GM19328 (cell line): ENCODE measurements at regions not wholly inside any gene's neighbourhood (a gene's known extent, or its start where the extent isn't known, plus 50 kb on each side); places are given as distances from the start of the nearest gene placed in this dataset.
"Not testable (repeated sequence)": the region's sequence is repeated elsewhere in the genome, so short reads cannot be mapped to it uniquely, and the experiment has no call there.

Experiments
- ATAC-seq: cut with Tn5 transposase; IDR thresholded peaks from one replicate; pipeline ENCODE4 v1.9.1; 2021; ENCODE audit warnings: mild to moderate bottlenecking, moderate library complexity; ENCODE audit not compliant: unreplicated experiment

DNA sequence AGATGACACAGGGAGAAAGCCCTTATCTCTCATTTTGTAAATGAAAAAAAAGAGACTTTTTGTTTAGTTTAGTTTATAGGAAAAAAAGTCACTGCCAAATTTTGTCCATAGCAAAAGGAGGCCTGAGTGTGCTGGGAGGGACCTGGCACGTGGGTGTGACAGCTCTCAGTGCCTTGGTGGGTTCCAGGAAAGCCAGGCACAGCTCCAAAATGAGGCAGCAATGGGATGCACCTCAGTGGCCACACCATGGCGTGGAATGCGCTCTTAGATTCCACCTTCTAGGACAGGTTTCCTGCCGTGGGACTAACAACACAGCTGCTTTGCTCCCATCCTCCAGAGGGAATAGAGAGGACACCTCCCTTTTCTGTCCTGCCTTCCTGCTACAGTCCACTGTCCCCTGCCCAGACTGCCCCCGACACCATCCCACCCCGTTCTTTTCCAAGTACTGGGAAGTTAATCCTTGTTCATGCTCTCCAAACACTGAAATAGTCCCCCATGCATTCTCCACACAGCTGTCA, 207.6 kb downstream of the EMP1 start:
- ATAC-seq, result no peak

DNA sequence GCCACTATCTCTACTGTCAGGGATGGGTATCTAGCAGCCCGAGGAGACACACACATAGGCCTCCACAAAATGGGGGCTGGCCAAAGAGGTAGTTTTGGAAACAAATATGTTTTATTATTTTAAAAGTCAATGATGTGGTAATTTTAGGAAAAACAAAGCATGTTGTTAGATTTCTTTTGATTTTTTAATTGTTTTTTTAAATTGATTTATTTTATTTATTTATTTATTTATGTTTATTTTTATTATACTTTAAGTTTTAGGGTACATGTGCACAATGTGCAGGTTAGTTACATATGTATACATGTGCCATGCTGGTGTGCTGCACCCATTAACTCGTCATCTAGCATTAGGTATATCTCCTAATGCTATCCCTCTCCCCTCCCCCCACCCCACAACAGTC, 194.8 kb downstream of the EMP1 start:
- not testable (repeated sequence) for ATAC-seq

DNA sequence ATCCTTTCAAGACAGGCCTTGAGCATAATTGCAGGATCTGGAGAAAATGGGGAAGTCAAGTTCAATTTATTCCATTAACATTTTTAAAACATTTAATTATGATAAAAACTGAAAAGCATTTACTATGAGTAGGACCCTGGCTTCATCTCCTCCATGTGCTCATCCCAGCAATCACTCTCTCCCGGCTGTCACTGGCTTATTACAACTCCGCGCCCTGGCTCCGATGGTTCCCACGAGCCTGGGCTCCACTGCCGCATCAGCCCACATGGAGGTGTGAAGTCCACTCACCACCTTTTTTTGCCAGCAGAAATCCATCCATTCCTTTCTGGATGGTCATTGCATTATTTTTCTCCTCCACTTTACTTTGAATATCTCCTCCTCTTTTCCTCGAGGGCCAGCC, 194.4 kb downstream of the EMP1 start:
- no peak for ATAC-seq

DNA sequence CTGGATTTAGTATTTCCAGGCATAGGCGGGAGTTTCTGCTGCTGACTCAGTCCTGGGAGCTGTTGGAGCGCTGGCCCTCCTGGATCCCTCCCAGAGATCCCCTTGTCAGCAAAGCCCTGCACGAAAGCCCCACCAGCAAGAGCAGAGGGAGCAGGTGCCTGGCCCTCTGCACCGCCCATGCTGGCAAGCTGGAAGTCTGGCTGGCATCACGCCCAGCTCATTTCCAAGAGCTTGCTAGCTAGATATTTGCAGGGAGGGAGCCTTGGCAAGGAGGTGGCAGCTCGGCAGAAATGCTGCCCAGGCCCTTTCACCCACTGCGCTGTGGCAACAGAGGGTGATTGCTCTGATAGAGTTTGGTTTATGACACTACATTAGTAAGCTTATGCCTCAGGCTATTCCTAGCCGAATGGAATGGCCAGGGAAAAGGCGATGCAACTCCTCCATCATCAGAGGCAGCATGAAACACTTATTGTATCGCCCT, 193.9 kb downstream of the EMP1 start:
- ATAC-seq, result no peak

DNA sequence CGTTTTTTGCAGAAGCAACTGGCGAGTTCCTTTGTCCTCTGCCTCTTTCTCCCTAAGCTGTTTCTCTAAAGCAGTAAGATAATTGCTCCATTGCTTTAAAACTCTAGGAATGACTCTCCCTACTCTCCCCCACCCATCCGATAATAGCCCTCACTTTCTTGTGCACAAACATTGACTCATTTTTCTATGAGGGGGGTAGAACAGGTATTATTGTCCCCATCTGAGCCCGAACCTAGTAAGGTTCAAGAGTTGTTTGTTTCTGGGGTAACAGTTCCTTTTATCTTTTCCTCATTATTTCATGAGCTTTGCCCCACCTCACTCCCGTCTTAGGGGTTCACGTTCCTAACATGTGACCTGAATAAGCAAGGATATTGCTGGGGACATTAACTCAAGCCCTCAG, 190.6 kb downstream of the EMP1 start:
- no peak for ATAC-seq

DNA sequence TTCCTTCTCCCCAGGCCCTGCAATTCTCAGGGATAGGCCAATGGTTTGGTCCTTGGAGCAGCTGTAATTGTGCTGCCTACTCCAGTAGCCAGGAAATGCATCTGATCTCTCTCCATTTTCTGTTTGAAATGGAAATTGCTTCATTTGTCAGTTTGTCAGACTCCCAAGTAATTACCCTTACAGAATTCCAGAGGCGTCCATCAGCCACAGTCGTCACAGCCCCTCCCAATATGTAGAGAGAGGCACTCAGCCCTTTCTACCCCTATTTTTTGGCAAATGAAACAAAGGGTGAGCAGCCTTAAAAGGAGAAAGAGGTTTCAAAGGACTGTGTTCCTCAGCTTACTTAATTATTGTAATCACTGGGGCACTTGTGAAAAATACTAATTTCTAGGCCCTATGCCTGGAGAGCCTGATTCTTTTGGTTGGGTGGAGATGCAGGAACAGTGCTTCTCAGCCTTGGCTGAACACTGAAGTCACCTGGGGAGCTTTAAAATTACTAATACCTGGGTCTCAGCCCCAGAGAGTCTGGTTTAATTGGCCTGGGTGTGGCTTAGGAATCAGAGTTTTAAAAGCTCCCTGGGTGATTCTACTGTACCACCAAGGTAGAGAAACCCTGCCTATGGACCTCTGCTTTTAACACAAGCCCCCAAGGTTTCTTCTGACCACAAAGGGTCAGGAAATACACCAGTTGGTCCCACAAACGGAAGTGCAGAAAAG, 190.0 kb downstream of the EMP1 start:
- ATAC-seq, result no peak

DNA sequence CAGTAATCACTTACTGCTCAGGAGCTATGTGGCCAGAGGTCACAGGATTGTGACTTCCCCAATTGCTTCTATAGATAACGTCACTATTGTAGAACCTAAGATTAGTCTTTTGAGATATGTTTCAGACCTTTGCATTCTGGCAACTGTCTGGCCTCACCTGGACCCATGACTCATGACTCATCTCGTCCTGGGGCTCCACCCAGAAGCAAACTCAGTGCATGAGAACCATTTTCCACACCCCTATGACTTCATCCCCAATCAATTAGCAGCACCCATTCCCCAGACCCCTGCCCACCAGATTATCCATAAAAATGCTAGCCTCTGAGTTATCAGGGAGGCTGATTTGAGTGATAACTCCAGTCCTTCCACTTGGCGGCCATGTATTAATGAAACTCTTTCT, 186.9 kb downstream of the EMP1 start:
- ATAC-seq, result no peak

DNA sequence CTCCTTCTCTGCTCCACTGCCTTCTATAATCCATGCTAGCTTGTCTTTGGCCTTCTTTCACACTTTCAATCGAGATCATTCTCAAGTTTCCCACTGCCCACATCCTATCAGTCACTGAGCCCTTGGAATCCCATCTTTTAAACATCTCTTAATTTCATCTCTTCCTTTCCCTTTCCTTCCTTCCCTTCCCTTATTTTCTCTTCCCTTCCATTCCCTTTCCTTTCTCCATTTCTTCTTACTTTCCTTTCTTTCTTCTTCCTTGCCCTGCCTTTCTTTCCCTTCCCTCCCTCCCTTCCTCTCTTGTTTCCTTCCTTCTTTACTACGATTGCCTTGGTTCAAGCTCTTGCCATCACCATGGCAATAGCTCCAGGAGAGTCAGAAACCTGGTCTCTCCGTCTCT, 183.8 kb downstream of the EMP1 start:
- no peak for ATAC-seq

DNA sequence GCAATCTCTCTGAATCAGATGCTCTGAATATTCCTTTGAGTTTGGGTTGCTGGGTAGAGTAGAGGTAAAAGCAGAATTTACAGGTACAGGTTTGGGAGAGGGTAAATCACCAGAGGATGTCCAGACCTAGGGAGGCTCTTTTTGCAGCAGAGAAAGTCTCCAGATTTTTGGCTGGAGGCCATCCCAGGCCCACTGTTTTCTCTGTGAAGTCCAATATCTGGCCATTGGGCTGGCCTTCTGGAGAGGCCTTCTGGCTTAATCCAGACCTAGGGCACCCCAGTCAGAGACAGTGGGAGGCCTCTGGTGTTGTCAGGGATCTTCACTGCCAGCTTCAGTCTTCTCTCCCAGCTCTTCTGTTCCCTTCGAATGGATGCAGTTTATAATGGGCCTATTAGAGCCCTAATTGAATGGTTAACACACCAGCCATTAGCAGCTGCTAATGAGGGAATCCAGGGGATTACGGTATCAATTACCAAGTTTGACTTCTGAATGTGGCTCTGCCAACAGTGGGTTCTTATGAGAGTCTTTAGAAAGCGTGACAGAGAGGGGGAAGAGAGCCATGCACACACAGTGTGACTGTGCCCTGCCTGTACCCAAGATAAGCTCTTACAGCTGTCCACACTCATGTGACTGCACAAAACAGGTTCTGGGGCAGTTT, 183.1 kb downstream of the EMP1 start:
- ATAC-seq, result no peak

DNA sequence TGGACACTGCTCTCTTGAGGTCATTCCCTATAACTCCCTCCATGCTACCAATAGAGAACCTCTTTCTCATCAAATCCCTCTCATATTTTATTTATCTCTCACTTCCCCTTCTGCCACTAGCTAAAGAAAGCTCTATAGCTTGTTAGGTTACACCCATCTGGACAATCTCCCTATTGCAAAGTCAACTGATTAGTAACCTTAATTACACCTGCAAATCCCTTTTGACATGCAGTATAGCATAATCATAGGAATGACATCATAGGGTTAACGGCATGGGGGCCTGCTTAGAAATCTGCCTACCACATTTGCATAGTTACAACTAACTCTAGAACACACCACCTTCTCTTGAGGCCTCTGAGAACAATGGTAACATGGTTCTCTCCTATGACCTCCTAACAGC, 181.2 kb downstream of the EMP1 start:
- no peak for ATAC-seq

DNA sequence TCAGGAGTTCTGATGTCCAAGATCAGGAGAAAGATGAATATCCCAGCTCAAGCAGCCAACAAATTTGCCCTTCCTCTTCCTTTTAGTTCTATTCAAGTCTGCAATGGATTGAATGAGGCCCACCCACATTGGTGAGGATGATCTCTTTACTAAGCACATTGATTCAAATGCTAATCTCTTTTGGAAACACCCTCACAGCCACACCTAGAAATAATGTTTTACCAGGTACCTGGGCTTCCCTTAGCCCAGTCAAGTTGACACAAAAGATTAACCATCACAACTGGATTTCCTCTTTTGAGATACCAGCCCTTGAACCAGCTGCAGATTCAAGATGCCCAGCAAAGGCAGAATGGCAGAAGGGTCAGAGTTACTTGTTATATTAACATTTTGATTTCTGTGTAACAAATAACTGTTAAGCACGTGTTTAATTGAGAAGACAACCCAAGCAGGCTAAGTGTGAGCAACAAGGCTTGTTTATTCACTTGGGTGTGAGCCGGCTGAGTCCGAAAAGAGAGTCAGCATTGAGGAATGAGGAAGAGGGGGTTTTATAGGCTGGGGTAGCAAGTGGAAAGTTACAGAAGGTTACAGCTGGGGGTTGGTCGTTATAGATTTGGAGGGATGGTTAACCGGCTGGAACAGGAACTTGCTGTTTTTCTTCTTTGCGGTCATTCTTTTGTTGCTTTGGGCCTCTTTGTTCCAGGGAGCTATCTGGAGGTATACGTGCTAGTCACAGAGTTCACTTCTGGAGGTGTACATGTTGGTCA, 180.3 kb downstream of the EMP1 start:
- ATAC-seq, result no peak

DNA sequence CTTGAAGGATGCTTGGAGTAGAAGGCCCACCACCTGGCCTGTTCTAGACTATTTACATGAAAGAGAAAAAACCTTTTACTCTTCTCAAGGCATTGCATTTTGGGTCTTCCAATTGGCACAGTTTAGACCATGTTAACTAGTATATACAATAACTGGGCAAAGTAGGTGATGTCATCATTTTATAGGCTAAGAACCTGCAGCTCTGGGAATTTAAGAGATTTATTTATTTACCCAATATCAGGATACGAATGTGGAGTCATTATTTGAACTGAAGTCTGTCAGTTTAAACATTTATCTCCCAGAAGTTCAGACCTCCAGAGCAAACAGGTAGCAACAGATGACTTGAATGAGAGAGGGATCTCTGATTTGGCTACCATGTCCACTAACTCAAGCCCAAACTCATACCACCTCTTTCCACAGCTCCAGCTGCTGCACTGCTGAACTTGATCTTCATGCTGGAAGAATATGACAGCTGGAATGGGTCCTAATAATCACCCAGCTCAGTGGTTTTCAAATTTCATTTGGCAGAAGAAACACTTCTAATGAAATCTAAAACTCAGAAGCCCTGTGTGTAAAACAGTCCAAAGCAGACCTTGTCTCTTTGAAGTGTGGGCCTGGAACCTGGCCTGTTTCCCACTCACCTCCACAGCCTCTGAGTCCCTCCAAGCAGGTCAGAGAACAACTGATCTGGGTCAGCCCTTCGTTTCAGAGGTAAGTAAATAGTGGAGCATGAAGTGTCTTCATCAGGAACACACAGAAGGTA, 179.2 kb downstream of the EMP1 start:
- ATAC-seq, result no peak

DNA sequence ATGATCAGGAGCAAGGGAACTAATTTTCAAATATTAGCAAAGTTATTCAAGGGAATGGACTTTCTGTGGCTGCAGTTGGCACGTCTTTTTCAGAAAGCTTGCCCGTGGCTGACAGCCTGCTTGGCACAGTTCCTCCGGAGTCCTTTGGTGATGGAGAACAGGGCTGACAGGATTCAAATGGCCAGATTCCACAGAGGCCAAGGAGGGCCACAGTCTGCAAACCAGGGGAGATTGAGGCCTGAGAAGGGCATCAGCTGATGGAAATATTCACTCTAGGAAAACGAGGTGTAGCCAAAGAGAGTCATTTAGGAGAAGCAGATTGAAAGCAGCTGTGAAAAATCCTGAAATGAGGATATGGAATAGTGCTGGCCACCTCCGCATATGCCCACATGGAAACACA, 178.3 kb downstream of the EMP1 start:
- ATAC-seq, result no peak

DNA sequence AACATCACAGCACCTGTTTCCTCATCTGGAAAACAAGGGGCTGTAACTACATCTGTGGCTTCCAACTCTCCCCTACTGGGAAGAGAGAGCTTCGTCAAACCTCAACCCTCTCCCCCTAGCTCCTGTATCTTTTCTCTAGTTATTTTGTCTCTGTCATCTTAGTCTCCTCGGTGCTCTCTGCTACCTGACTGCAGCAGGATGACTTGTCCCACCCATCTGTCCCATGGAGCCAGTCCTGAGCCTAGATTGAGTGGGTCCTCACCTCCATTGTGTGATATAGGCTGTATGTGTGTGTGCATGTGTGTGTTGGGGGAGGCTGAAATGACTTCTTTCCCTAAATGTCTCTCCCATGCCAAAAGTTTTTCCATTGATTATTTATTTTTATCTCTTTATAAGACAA, 177.3 kb downstream of the EMP1 start:
- ATAC-seq, result no peak

DNA sequence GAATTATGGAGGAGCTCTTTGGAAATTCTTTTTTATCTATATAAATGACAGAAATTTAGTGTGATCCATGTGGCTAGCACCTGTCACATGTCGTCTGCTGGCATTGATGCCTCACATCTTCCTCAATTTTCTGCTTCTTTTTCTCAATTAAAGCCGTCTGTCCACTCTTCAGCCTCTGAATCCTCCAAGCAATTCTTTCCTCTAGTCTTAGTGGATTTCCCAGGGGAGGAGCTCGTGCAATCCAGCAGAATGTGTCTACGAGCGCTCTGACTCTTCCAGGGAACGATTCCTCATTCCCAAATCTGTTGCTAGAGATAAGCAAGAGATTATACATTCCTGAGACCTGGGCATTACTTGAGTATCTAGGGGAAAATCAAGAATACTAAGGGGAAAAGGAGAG, 176.6 kb downstream of the EMP1 start:
- ATAC-seq, result no peak

DNA sequence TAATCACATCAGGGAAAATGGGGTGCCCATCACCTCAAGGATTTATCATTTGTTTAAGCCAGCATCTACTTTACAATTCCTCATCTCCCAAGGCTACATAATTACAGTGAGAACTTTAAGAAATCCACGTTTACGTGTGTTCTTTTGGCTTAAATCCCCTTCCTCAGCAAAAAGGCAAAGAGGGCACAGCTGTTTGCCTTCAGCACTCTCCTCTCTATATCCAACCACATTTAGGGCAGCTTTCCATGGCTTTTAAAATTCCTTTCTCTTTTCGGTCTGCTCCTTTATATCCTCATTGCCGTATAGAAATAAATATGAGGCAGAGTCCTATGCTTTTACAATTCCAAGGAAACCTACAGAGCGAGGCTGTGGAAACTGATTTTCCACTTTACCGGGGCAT, 175.9 kb downstream of the EMP1 start:
- no peak for ATAC-seq

DNA sequence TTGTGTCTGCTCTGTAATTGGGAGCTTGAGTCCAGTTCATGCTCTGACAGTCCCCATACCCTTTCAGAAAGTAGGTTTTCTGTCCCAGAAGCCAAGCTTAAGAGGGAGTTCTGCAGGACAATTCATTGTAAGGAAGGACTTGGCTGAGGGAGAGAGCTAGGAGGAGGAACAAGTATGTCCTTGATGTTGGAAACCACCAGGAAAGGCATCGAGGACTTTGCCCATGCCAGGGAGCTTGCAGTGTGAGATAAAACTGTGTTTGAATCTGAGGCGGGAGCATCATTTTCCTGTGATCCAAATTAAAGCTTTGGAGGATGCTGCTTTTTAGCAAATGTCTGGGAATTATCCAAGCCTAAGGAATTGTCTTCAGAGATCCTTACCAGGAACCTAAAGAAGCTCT, 175.3 kb downstream of the EMP1 start:
- no peak for ATAC-seq

DNA sequence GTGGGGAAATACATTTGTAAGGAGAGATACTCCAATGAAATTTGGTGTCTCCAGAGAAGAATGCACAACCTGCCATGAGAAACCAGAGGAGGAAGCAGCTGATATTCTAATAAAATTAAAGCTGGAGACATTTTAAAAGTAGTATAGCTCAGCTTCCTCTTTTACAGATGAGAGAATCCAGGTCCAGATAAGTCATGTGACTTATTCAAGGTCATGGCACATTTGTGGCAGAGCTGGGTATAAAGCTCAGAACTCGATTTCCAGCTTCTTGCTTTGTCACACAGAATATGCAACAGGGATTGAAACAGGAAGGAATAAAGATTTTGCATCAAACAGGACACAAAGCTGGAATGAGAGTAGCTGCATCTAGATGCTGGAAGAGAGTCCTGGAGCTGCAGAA, 174.8 kb downstream of the EMP1 start:
- ATAC-seq, result no peak

DNA sequence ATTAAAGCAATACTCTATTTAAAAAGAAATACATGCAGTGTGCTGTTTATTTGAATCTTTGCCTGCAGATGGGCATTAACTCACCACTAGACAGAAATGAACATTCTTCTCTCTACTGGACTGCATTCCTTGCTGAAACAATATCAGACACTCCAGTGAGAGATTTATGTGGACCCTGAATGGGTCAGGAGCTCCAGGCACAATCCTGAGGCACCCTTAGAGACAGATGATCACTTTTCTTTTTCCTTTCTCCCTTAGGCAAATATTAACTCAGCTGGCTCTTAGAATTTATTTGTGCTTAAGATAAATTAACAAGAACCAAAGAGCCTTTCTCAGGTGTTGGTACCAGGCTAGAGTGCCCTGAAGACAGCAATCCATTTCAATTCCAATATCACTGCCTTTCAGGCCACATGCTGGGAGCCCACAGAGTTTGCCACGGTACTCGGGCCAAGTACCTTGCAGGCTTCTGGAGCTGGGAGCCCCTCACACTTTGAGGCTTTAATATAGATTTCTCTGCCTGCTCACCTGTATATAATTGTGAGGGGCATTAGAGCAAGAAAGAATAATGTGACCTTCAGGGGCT, 173.0 kb downstream of the EMP1 start:
- no peak for ATAC-seq

DNA sequence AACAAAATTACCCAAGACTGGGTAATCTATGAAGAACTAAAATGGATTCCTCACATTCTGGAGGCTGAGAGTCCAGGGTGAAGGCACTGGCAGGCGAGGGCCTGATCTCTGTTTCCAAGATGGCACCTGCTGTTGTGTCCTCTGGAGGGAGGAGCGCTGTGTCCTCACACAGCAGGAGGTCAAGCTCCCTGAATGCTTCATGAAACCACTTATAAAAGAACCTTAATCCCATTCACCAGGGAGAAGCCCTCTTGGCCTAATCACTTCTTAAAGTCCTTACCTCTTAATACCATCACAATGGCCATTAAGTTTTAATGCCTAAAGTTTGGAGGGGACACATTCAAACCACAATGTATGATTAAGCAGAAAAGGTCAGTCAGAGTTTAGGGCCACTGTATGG, 172.4 kb downstream of the EMP1 start:
- no peak for ATAC-seq

DNA sequence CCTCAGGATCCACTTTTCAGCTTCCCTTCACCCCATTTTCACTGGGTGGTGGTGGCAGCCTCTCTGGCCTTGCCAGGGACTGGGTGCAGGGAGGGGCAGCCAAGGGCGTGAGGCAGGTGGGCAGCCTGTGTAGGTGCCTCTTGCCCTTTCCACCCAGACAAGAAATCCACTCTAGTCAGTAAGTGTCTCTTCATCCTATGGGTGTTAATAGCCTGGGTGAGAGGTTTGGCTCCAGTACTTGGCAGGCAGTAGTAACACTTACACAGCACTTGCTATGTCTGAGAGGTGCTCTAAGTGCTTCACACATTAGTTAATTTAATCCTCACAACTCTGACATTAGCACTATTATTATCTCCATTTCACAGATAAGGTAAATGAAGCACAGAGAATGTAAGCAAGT, 171.9 kb downstream of the EMP1 start:
- no peak for ATAC-seq
